Loucy (cell line): ENCODE measurements at regions not wholly inside any gene's neighbourhood (a gene's known extent, or its start where the extent isn't known, plus 50 kb on each side); places are given as distances from the start of the nearest gene placed in this dataset.

Experiments
- EZH2phosphoT487 ChIP-seq: fragments of 200-600 bp; IDR thresholded peaks from 2 replicates; pipeline ENCODE4 v1.6.1; 2018; ENCODE audit warnings: antibody characterized with exemption, mild to moderate bottlenecking, moderate library complexity, borderline replicate concordance
- TF ChIP-seq, protein P1 (sequence below): fragments of 200-600 bp; sonication (generic); conservative IDR thresholded peaks from 2 replicates; pipeline ENCODE4 v1.5.1; 2014; ENCODE audit warnings: mild to moderate bottlenecking, antibody characterized with exemption, low read length

GRCh38 chr18:77571743-77572142 is 322.1 kb downstream of the GALR1 start:
- TF ChIP-seq, protein P1, sequence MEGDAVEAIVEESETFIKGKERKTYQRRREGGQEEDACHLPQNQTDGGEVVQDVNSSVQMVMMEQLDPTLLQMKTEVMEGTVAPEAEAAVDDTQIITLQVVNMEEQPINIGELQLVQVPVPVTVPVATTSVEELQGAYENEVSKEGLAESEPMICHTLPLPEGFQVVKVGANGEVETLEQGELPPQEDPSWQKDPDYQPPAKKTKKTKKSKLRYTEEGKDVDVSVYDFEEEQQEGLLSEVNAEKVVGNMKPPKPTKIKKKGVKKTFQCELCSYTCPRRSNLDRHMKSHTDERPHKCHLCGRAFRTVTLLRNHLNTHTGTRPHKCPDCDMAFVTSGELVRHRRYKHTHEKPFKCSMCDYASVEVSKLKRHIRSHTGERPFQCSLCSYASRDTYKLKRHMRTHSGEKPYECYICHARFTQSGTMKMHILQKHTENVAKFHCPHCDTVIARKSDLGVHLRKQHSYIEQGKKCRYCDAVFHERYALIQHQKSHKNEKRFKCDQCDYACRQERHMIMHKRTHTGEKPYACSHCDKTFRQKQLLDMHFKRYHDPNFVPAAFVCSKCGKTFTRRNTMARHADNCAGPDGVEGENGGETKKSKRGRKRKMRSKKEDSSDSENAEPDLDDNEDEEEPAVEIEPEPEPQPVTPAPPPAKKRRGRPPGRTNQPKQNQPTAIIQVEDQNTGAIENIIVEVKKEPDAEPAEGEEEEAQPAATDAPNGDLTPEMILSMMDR = no peak
- TF ChIP-seq EZH2phosphoT487 = no peak
